ENCODE measurements at regions not wholly inside any gene's neighbourhood (a gene's known extent, or its start where the extent isn't known, plus 50 kb on each side); places are given as distances from the start of the nearest gene placed in this dataset.

DNA sequence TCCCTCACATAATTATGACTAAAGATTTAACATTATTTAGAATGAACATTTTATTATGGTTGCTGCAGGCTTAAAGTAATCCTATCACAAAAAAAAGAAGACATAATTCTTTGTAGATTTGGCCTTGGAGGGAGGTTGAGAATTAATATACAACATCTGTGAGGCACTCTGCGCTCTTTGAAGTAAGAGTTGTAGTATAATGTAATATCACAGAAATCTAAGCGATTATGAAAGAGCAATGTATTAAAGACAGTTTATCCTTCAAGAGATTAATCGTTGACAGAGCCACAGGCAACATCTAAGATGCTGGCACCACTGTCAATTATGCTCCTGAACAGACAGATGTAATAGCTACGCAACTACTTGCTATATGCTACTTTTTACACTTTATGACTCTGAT lies 946.8 kb downstream of the GRIK2 start:
- no peaks in the 10 kb centered on the region for H3K36me3 ChIP-seq
- 67% methylated on average over 4 of the region's 4 CpGs for WGBS
- no peaks in the 10 kb centered on the region for H3K9me3 ChIP-seq
- no peak overlapping the region for H3K27ac ChIP-seq (replicated peaks in 1 of 4)
- intact Hi-C loops (cut with DNase I), result no loop called here
- no peaks in the 10 kb centered on the region for H3K27me3 ChIP-seq
- H3K4me3 ChIP-seq, result no peak overlapping the region
- TF ChIP-seq EP300 (IDR thresholded peaks at IDR 0.05) (no peak), POLR2AphosphoS5 (IDR thresholded peaks at IDR 0.05) (no peak), POLR2A (IDR thresholded peaks at IDR 0.05; ENCODE audit: low read depth) (no peak)
- TF ChIP-seq, protein P1, sequence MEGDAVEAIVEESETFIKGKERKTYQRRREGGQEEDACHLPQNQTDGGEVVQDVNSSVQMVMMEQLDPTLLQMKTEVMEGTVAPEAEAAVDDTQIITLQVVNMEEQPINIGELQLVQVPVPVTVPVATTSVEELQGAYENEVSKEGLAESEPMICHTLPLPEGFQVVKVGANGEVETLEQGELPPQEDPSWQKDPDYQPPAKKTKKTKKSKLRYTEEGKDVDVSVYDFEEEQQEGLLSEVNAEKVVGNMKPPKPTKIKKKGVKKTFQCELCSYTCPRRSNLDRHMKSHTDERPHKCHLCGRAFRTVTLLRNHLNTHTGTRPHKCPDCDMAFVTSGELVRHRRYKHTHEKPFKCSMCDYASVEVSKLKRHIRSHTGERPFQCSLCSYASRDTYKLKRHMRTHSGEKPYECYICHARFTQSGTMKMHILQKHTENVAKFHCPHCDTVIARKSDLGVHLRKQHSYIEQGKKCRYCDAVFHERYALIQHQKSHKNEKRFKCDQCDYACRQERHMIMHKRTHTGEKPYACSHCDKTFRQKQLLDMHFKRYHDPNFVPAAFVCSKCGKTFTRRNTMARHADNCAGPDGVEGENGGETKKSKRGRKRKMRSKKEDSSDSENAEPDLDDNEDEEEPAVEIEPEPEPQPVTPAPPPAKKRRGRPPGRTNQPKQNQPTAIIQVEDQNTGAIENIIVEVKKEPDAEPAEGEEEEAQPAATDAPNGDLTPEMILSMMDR (IDR thresholded peaks at IDR 0.05), result no peak
- no peak for DNase-seq (ENCODE audit: extremely low spot score)
- no peaks in the 10 kb centered on the region for H3K4me1 ChIP-seq

DNA sequence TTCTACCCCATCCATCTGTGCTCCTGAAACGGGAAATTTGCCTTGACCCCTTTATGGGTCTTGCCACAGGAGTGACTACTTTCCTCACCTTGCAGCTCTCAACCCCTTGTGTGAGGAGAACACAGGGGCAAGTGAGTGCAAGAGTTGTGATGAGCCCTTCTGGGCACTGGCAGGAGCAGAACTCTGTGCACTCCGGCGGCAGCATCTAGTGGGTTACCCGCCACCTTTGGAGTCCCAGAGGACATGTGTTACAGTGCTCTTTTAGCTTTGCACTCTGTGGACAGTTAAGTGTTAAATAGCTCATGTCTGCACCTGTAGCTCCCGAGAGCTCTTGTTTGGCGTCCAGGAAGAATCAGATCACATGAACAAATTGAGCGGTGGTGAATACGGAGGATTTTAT lies 940.2 kb downstream of the GRIK2 start:
- Histone ChIP-seq H3K4me1 (no peaks in the 10 kb centered on the region), H3K36me3 (no peaks in the 10 kb centered on the region), H3K27ac (replicated peaks in 1 of 4) (no peak overlapping the region), H3K4me3 (no peak overlapping the region), H3K27me3 (no peaks in the 10 kb centered on the region), H3K9me3 (no peaks in the 10 kb centered on the region)
- intact Hi-C loops (cut with DNase I), result no loop called here
- no peak for DNase-seq (ENCODE audit: extremely low spot score)
- WGBS, result 90% methylated on average over 8 of the region's 8 CpGs
- TF ChIP-seq POLR2AphosphoS5 (IDR thresholded peaks at IDR 0.05) (no peak), POLR2A (IDR thresholded peaks at IDR 0.05; ENCODE audit: low read depth) (no peak), EP300 (IDR thresholded peaks at IDR 0.05) (no peak)
- TF ChIP-seq, protein P1 (IDR thresholded peaks at IDR 0.05), result no peak

GRCh38 chr6:102327697-102328225 lies 934.3 kb downstream of the GRIK2 start:
- Histone ChIP-seq H3K4me3 (no peak overlapping the region), H3K36me3 (no peaks in the 10 kb centered on the region), H3K27ac (replicated peaks in 1 of 4) (no peak overlapping the region), H3K4me1 (no peaks in the 10 kb centered on the region), H3K27me3 (no peaks in the 10 kb centered on the region), H3K9me3 (no peaks in the 10 kb centered on the region)
- intact Hi-C loops (cut with DNase I), result no loop called here
- 80% methylated on average over 1 of the region's 4 CpGs for WGBS
- no peak for TF ChIP-seq POLR2AphosphoS5 (IDR thresholded peaks at IDR 0.05)
- TF ChIP-seq, protein P1 (IDR thresholded peaks at IDR 0.05), result no peak
- TF ChIP-seq EP300 (IDR thresholded peaks at IDR 0.05), result no peak
- TF ChIP-seq POLR2A (IDR thresholded peaks at IDR 0.05; ENCODE audit: low read depth), result no peak
- no peak for DNase-seq (ENCODE audit: extremely low spot score)

GRCh38 chr6:102313699-102314098 lies 920.2 kb downstream of the GRIK2 start:
- H3K4me1 ChIP-seq, result no peaks in the 10 kb centered on the region
- no peak for DNase-seq (ENCODE audit: extremely low spot score)
- no peak overlapping the region for H3K27ac ChIP-seq (replicated peaks in 1 of 4)
- no peaks in the 10 kb centered on the region for H3K36me3 ChIP-seq
- no peak overlapping the region for H3K4me3 ChIP-seq
- TF ChIP-seq POLR2AphosphoS5 (IDR thresholded peaks at IDR 0.05), result no peak
- no peak for TF ChIP-seq EP300 (IDR thresholded peaks at IDR 0.05)
- TF ChIP-seq, protein P1 (IDR thresholded peaks at IDR 0.05), result no peak
- TF ChIP-seq POLR2A (IDR thresholded peaks at IDR 0.05; ENCODE audit: low read depth), result no peak
- 63% methylated on average over 1 of the region's 1 CpG for WGBS
- H3K27me3 ChIP-seq, result no peaks in the 10 kb centered on the region
- peaks cover 0 to 6% (median 1%) of the 10 kb centered on the region in 4 donors for H3K9me3 ChIP-seq
- intact Hi-C loops (cut with DNase I), result no loop called here

DNA sequence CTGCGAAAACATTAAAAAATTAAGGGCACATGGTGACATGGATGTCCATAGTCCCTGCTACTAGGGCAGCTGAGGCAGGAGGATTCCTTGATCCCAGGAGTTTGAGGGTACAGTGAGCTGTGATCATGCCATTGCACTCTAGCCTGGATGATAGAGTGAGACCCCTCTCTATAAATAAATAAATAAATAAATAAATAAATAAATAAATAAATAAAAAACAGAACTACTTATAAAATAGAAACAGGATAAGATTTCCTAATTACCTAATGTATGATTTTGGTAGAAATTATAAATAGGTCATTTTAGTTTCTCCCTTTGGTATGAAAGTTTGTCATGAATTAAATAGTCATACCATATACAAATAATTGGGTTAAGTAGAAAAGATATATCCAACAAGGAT lies 916.2 kb downstream of the GRIK2 start:
- intact Hi-C loops (cut with DNase I), result no loop called here
- TF ChIP-seq, protein P1 (IDR thresholded peaks at IDR 0.05), result no peak
- TF ChIP-seq EP300 (IDR thresholded peaks at IDR 0.05) (no peak), POLR2AphosphoS5 (IDR thresholded peaks at IDR 0.05) (no peak), POLR2A (IDR thresholded peaks at IDR 0.05; ENCODE audit: low read depth) (no peak)
- Histone ChIP-seq H3K27ac (replicated peaks in 1 of 4) (no peak overlapping the region), H3K9me3 (peaks cover 0 to 15% (median 2%) of the 10 kb centered on the region in 4 donors), H3K27me3 (no peaks in the 10 kb centered on the region), H3K4me3 (no peak overlapping the region), H3K36me3 (no peaks in the 10 kb centered on the region), H3K4me1 (no peaks in the 10 kb centered on the region)
- no peak for DNase-seq (ENCODE audit: extremely low spot score)
- 96% methylated on average over 1 of the region's 1 CpG for WGBS

All from esophagus muscularis mucosa (tissue), 4 donors.